ENCODE measurements at regions not wholly inside any gene's neighbourhood (a gene's known extent, or its start where the extent isn't known, plus 50 kb on each side); places are given as distances from the start of the nearest gene placed in this dataset.

GRCh38 chr10:6669269-6669859 lies 89.3 kb upstream of the PRKCQ start:
- no peak for DNase-seq
- peaks cover 13% of the 10 kb centered on the region for H3K27me3 ChIP-seq
- H3K36me3 ChIP-seq: no peaks in the 10 kb centered on the region
- no peak overlapping the region for H3K27ac ChIP-seq
- TF ChIP-seq CTCF (IDR thresholded peaks at IDR 0.05) (peak; percentile 44 to 61 (median 58)), EP300 (IDR thresholded peaks at IDR 0.05; ENCODE audit: low read depth) (no peak), POLR2A (IDR thresholded peaks at IDR 0.05) (no peak), POLR2AphosphoS5 (IDR thresholded peaks at IDR 0.05) (no peak)
- H3K9me3 ChIP-seq: no peaks in the 10 kb centered on the region
- in situ Hi-C loops (cut with MboI; ENCODE audit: low pct_ligation_motif_present in 1 of 4, low pct_unique_long_range_greater_than_20kb in 1 of 4, low sequenced_read_pairs in 3 of 4): loop anchor here (25.0 kb wide), 3 partner anchors 232 to 743 kb away; partner anchors contain the start of gene SFMBT2 (in 2 of the 4)
- H3K4me1 ChIP-seq: no peaks in the 10 kb centered on the region
- intact Hi-C loops (cut with DNase I; ENCODE audit: low total_unique reads): no loop called here
- H3K4me3 ChIP-seq: no peak overlapping the region
- 22 to 26% methylated on average over 5 of the region's 5 CpGs for WGBS, 2 donors (ENCODE audit: low coverage in 1 of 2)

- TF ChIP-seq EP300 (IDR thresholded peaks at IDR 0.05; ENCODE audit: low read depth) (no peak), CTCF (IDR thresholded peaks at IDR 0.05) (peak; percentile 15 to 34 (median 18)), POLR2A (IDR thresholded peaks at IDR 0.05) (no peak), POLR2AphosphoS5 (IDR thresholded peaks at IDR 0.05) (no peak)
- H3K27me3 ChIP-seq: peaks cover 13% of the 10 kb centered on the region
- H3K9me3 ChIP-seq: no peaks in the 10 kb centered on the region
- H3K4me3 ChIP-seq: no peak overlapping the region
- intact Hi-C loops (cut with DNase I; ENCODE audit: low total_unique reads) (no loop called here), in situ Hi-C loops (cut with MboI; ENCODE audit: low pct_ligation_motif_present in 1 of 4, low pct_unique_long_range_greater_than_20kb in 1 of 4, low sequenced_read_pairs in 3 of 4) (loop anchor here (25.0 kb wide), 3 partner anchors 230 to 745 kb away; partner anchors contain the start of gene SFMBT2 (in 2 of the 4))
- no peaks in the 10 kb centered on the region for H3K36me3 ChIP-seq
- H3K4me1 ChIP-seq: no peaks in the 10 kb centered on the region
- DNase-seq: peak; percentile 9
- WGBS, 2 donors (ENCODE audit: low coverage in 1 of 2): 23 to 35% methylated on average over 10 of the region's 10 CpGs
- H3K27ac ChIP-seq: no peak overlapping the region
Measured at GRCh38 chr10:6667679-6668270, 87.7 kb upstream of the PRKCQ start.

- Histone ChIP-seq H3K9me3 (no peaks in the 10 kb centered on the region), H3K4me1 (no peaks in the 10 kb centered on the region), H3K4me3 (no peak overlapping the region), H3K27me3 (peaks cover 13% of the 10 kb centered on the region), H3K27ac (no peak overlapping the region), H3K36me3 (no peaks in the 10 kb centered on the region)
- 29 to 49% methylated on average over 4 of the region's 4 CpGs for WGBS, 2 donors (ENCODE audit: low coverage in 1 of 2)
- TF ChIP-seq EP300 (IDR thresholded peaks at IDR 0.05; ENCODE audit: low read depth): no peak
- in situ Hi-C loops (cut with MboI; ENCODE audit: low pct_ligation_motif_present in 1 of 4, low pct_unique_long_range_greater_than_20kb in 1 of 4, low sequenced_read_pairs in 3 of 4) (loop anchor here (25.0 kb wide), 3 partner anchors 230 to 745 kb away; partner anchors contain the start of gene SFMBT2 (in 2 of the 4)), intact Hi-C loops (cut with DNase I; ENCODE audit: low total_unique reads) (no loop called here)
- no peak for DNase-seq
Measured at GRCh38 chr10:6667150-6667549, 87.1 kb upstream of the PRKCQ start.

GRCh38 chr10:6665847-6666246 lies 85.8 kb upstream of the PRKCQ start:
- H3K36me3 ChIP-seq: no peaks in the 10 kb centered on the region
- intact Hi-C loops (cut with DNase I; ENCODE audit: low total_unique reads) (no loop called here), in situ Hi-C loops (cut with MboI; ENCODE audit: low pct_ligation_motif_present in 1 of 4, low pct_unique_long_range_greater_than_20kb in 1 of 4, low sequenced_read_pairs in 3 of 4) (loop anchor here (25.0 kb wide), 3 partner anchors 229 to 746 kb away; partner anchors contain the start of gene SFMBT2 (in 2 of the 4))
- H3K9me3 ChIP-seq: no peaks in the 10 kb centered on the region
- no peak overlapping the region for H3K27ac ChIP-seq
- DNase-seq: no peak
- WGBS, 2 donors (ENCODE audit: low coverage in 1 of 2): 42 to 69% methylated on average over 4 to 6 of the region's 6 CpGs
- peaks cover 13% of the 10 kb centered on the region for H3K27me3 ChIP-seq
- H3K4me3 ChIP-seq: no peak overlapping the region
- H3K4me1 ChIP-seq: no peaks in the 10 kb centered on the region
- TF ChIP-seq EP300 (IDR thresholded peaks at IDR 0.05; ENCODE audit: low read depth): no peak
- TF ChIP-seq POLR2A (IDR thresholded peaks at IDR 0.05): no peak
- TF ChIP-seq CTCF (IDR thresholded peaks at IDR 0.05): no peak
- TF ChIP-seq POLR2AphosphoS5 (IDR thresholded peaks at IDR 0.05): no peak

All from transverse colon (tissue), 4 donors.